ENCODE measurements at regions not wholly inside any gene's neighbourhood (a gene's known extent, or its start where the extent isn't known, plus 50 kb on each side); places are given as distances from the start of the nearest gene placed in this dataset.

- no TSS peak for BruUV-seq (replicated peaks)
Measured at GRCh38 chr6:33918175-33918695, 114.4 kb upstream of the MLN start.

More at GRCh38 chr6:33918175-33918695, 114.4 kb upstream of the MLN start:
- Histone ChIP-seq H3K4me2 (ENCODE audit: low read length) (no peak overlapping the region), H3K36me3 (ENCODE audit: control insufficient read depth in 1 of 2, insufficient read depth in 2 of 2, low read length in 2 of 2) (no peaks in the 10 kb centered on the region), H4K20me1 (ENCODE audit: insufficient read depth) (no peaks in the 10 kb centered on the region), H3K9me3 (ENCODE audit: control insufficient read depth in 1 of 2, insufficient read depth in 1 of 2, low read depth in 1 of 2, low read length in 2 of 2) (no peaks in the 10 kb centered on the region), H3K4me3 (replicated peaks in 1 of 2; ENCODE audit: low read depth in 1 of 2, low read length in 2 of 2) (no peak overlapping the region), H3K27ac (ENCODE audit: low read depth, low read length) (no peak overlapping the region), H3K79me2 (ENCODE audit: insufficient read depth, low read length) (no peaks in the 10 kb centered on the region), H3K4me1 (ENCODE audit: control insufficient read depth in 1 of 2, insufficient read depth in 2 of 2, low read length in 2 of 2) (no peaks in the 10 kb centered on the region), H2AFZ (ENCODE audit: low read depth, low read length, poor library complexity, severe bottlenecking) (no peak overlapping the region), H3K9ac (ENCODE audit: low read length) (no peak overlapping the region), H3K9me2 (ENCODE audit: insufficient read depth) (no peaks in the 10 kb centered on the region), H3K27me3 (ENCODE audit: insufficient read depth, low read length) (no peaks in the 10 kb centered on the region)
- intact Hi-C loops (cut with micrococcal nuclease): no loop called here
- DNase-seq (ENCODE audit: low read depth, low spot score) (no peak), ATAC-seq (no peak)
- RAD21 ChIA-PET (ENCODE audit: low non-redundant PET in 1 of 2, low total read pairs in 2 of 2, uncharacterized antibody in 2 of 2, unreplicated experiment in 2 of 2): no interaction called here
- TF ChIP-seq JUND (IDR thresholded peaks at IDR 0.05) (no peak), EZH2phosphoT487 (IDR thresholded peaks at IDR 0.05; ENCODE audit: borderline replicate concordance) (no peak), EGR1 (IDR thresholded peaks at IDR 0.05; ENCODE audit: low read depth) (no peak), REST (IDR thresholded peaks at IDR 0.05; ENCODE audit: low read depth) (no peak), ZBTB33 (IDR thresholded peaks at IDR 0.05; ENCODE audit: extremely low read depth, insufficient replicate concordance, low read length) (no peak), MAX (IDR thresholded peaks at IDR 0.05) (no peak), SIN3A (IDR thresholded peaks at IDR 0.05; ENCODE audit: low read depth) (no peak), SRF (IDR thresholded peaks at IDR 0.05; ENCODE audit: low read depth) (no peak), YY1 (IDR thresholded peaks at IDR 0.05; ENCODE audit: extremely low read depth, insufficient replicate concordance, low read depth, low read length) (no peak), RAD21 (IDR thresholded peaks at IDR 0.05; ENCODE audit: low read depth) (no peak), CBX3 (IDR thresholded peaks at IDR 0.05; ENCODE audit: low read depth) (no peak), CTCF (IDR thresholded peaks at IDR 0.05 in 2 of 3, conservative IDR thresholded peaks at IDR 0.05 in 1 of 3; ENCODE audit: borderline replicate concordance in 1 of 3, insufficient read depth in 1 of 3, low read depth in 2 of 3, low read length in 2 of 3) (no peak)
- CTCF ChIA-PET: no interaction called here
- POLR2A ChIA-PET: no interaction called here

Data from HCT116 (cell line).